HEK293 (cell line): ENCODE measurements at regions not wholly inside any gene's neighbourhood (a gene's known extent, or its start where the extent isn't known, plus 50 kb on each side); places are given as distances from the start of the nearest gene placed in this dataset.

Experiments used
- CTCF ChIA-PET: fragments of 350-600 bp; formaldehyde crosslinking; extraction: SDS; loops from one replicate; lab custom pipeline; 2021; ENCODE audit warnings: antibody characterized with exemption; lab: Yijun Ruan, JAX
- POLR2A ChIA-PET: fragments of 300-600 bp; formaldehyde crosslinking; extraction: SDS; loops from one replicate; lab custom pipeline; 2020; ENCODE audit warnings: antibody characterized with exemption, inconsistent platforms; lab: Yijun Ruan, JAX
- H3K27ac ChIP-seq: fragments of 200-500 bp; sonication (Bioruptor generic); 2 replicates; pipeline ENCODE4 v1.5.1; 2014; ENCODE audit warnings: low read depth, low read length, control low read depth, inconsistent platforms; ENCODE audit errors: extremely low read depth
- H3K36me3 ChIP-seq, 2 experiments: fragments of 200-500 bp in 1 of 2; sonication (Bioruptor generic) in 1 of 2; 1 replicate in 1 of 2; 2 replicates in 1 of 2; pipeline ENCODE4 v1.5.1; 2014 to 2017; ENCODE audit warnings: inconsistent platforms in 2 of 2, low read length in 2 of 2; ENCODE audit not compliant: control insufficient read depth in 2 of 2, insufficient read depth in 1 of 2
- H3K4me1 ChIP-seq: fragments of 200-500 bp; sonication (Bioruptor generic); 2 replicates; pipeline ENCODE4 v1.5.1; 2014; ENCODE audit warnings: mild to moderate bottlenecking, low read length, inconsistent platforms; ENCODE audit not compliant: control insufficient read depth, insufficient read depth
- H3K4me3 ChIP-seq: 2 replicates; pipeline ENCODE4 v1.5.1; 2011; ENCODE audit warnings: low read depth, mild to moderate bottlenecking, control low read depth, low read length, moderate library complexity
- H3K9me3 ChIP-seq: fragments of 200-500 bp; sonication (Bioruptor generic); 2 replicates; pipeline ENCODE4 v1.5.1; 2014; ENCODE audit warnings: low read depth, low read length, inconsistent platforms; ENCODE audit not compliant: control insufficient read depth, insufficient read depth
- AEBP2 ChIP-seq: fragments of 450-650 bp; formaldehyde crosslinking; IDR thresholded peaks from 2 replicates; pipeline ENCODE4 v1.5.1; 2016; ENCODE audit warnings: missing biosample characterization, missing genetic modification characterization, borderline replicate concordance
- INSM2 ChIP-seq: fragments of 450-650 bp; formaldehyde crosslinking; IDR thresholded peaks from 2 replicates; pipeline ENCODE4 v1.5.1; 2016; ENCODE audit warnings: missing biosample characterization, missing genetic modification characterization
- KLF8 ChIP-seq: fragments of 450-650 bp; formaldehyde crosslinking; IDR thresholded peaks from 2 replicates; pipeline ENCODE4 v1.5.1; 2016; ENCODE audit warnings: missing biosample characterization, missing genetic modification characterization
- OSR2 ChIP-seq: fragments of 450-650 bp; formaldehyde crosslinking; IDR thresholded peaks from 2 replicates; pipeline ENCODE4 v1.5.1; 2016; ENCODE audit warnings: missing biosample characterization, missing genetic modification characterization
- PATZ1 ChIP-seq: fragments of 450-650 bp; formaldehyde crosslinking; IDR thresholded peaks from 2 replicates; pipeline ENCODE4 v1.5.1; 2016; ENCODE audit warnings: missing biosample characterization, missing genetic modification characterization
- RBAK ChIP-seq: fragments of 450-650 bp; formaldehyde crosslinking; IDR thresholded peaks from 2 replicates; pipeline ENCODE4 v1.5.1; 2016; ENCODE audit warnings: missing biosample characterization, missing genetic modification characterization
- SCRT1 ChIP-seq: fragments of 450-650 bp; formaldehyde crosslinking; IDR thresholded peaks from 2 replicates; pipeline ENCODE4 v1.5.1; 2016; ENCODE audit warnings: missing biosample characterization, missing genetic modification characterization, borderline replicate concordance
- YY2 ChIP-seq: fragments of 450-650 bp; formaldehyde crosslinking; IDR thresholded peaks from 2 replicates; pipeline ENCODE4 v1.5.1; 2016; ENCODE audit warnings: missing biosample characterization, missing genetic modification characterization
- ZBTB17 ChIP-seq: fragments of 450-650 bp; formaldehyde crosslinking; IDR thresholded peaks from 2 replicates; pipeline ENCODE4 v1.5.1; 2016; ENCODE audit warnings: missing biosample characterization, missing genetic modification characterization
- ZNF175 ChIP-seq: fragments of 450-650 bp; formaldehyde crosslinking; IDR thresholded peaks from 2 replicates; pipeline ENCODE4 v1.5.1; 2016; ENCODE audit warnings: missing biosample characterization, missing genetic modification characterization
- ZNF18 ChIP-seq: fragments of 450-650 bp; formaldehyde crosslinking; IDR thresholded peaks from 2 replicates; pipeline ENCODE4 v1.5.1; 2016; ENCODE audit warnings: missing biosample characterization, missing genetic modification characterization
- ZNF211 ChIP-seq: fragments of 450-650 bp; formaldehyde crosslinking; IDR thresholded peaks from 2 replicates; pipeline ENCODE4 v1.5.1; 2016; ENCODE audit warnings: low read depth, missing biosample characterization, missing genetic modification characterization
- ZNF280C ChIP-seq: fragments of 450-650 bp; formaldehyde crosslinking; IDR thresholded peaks from 2 replicates; pipeline ENCODE4 v1.5.1; 2016; ENCODE audit warnings: missing biosample characterization, missing genetic modification characterization
- ZNF280D ChIP-seq: fragments of 450-650 bp; formaldehyde crosslinking; IDR thresholded peaks from 2 replicates; pipeline ENCODE4 v1.5.1; 2016; ENCODE audit warnings: missing biosample characterization, missing genetic modification characterization
- ZNF292 ChIP-seq: fragments of 450-650 bp; formaldehyde crosslinking; IDR thresholded peaks from 2 replicates; pipeline ENCODE4 v1.5.1; 2016; ENCODE audit warnings: low read depth, missing biosample characterization, missing genetic modification characterization, borderline replicate concordance
- ZNF311 ChIP-seq: fragments of 450-650 bp; formaldehyde crosslinking; IDR thresholded peaks from 2 replicates; pipeline ENCODE4 v1.5.1; 2017; ENCODE audit warnings: missing biosample characterization, missing genetic modification characterization, borderline replicate concordance
- ZNF341 ChIP-seq: fragments of 450-650 bp; formaldehyde crosslinking; IDR thresholded peaks from 2 replicates; pipeline ENCODE4; 2016; ENCODE audit warnings: low read depth, missing biosample characterization, missing genetic modification characterization
- ZNF394 ChIP-seq: fragments of 450-650 bp; formaldehyde crosslinking; IDR thresholded peaks from 2 replicates; pipeline ENCODE4 v1.5.1; 2016; ENCODE audit warnings: missing biosample characterization, missing genetic modification characterization, mild to moderate bottlenecking, moderate library complexity, borderline replicate concordance
- ZNF404 ChIP-seq: fragments of 450-650 bp; formaldehyde crosslinking; IDR thresholded peaks from 2 replicates; pipeline ENCODE4 v1.5.1; 2017; ENCODE audit warnings: missing biosample characterization, missing genetic modification characterization
- ZNF521 ChIP-seq: fragments of 450-650 bp; formaldehyde crosslinking; IDR thresholded peaks from 2 replicates; pipeline ENCODE4 v1.5.1; 2017; ENCODE audit warnings: missing biosample characterization, mild to moderate bottlenecking, missing genetic modification characterization
- ZNF660 ChIP-seq: fragments of 450-650 bp; IDR thresholded peaks from 2 replicates; pipeline ENCODE4 v1.5.1; 2018; ENCODE audit warnings: missing biosample characterization, mild to moderate bottlenecking, missing genetic modification characterization
- ZNF843 ChIP-seq: fragments of 450-650 bp; formaldehyde crosslinking; IDR thresholded peaks from 2 replicates; pipeline ENCODE4 v1.5.1; 2016; ENCODE audit warnings: missing biosample characterization, missing genetic modification characterization
- ZSCAN30 ChIP-seq: fragments of 450-650 bp; IDR thresholded peaks from 2 replicates; pipeline ENCODE4 v1.5.1; 2018; ENCODE audit warnings: missing biosample characterization, mild to moderate bottlenecking, missing genetic modification characterization, moderate library complexity

- TF ChIP-seq ZNF311 (no peak), ZNF660 (no peak), PATZ1 (no peak), ZNF404 (tag by site-specific recombination) (no peak), ZBTB17 (tag by site-specific recombination) (no peak), ZNF280D (no peak)
Measured at GRCh38 chr4:143768007-143768591, 67.6 kb upstream of the FREM3 start (continued).

GRCh38 chr4:143763587-143763986, 63.1 kb upstream of the FREM3 start:
- Histone ChIP-seq H3K9me3 (no peaks in the 10 kb centered on the region), H3K4me3 (no peak overlapping the region), H3K36me3 (no peaks in the 10 kb centered on the region), H3K27ac (no peak overlapping the region), H3K4me1 (no peaks in the 10 kb centered on the region)
- CTCF ChIA-PET = interaction anchor here (0.7 kb wide), 1 partner anchor 11 kb away, joined by 3 read pairs; no protein-coding TSS in a partner anchor
- POLR2A ChIA-PET = no interaction called here
- TF ChIP-seq ZNF175 (tag by site-specific recombination) = no peak
- no peak for TF ChIP-seq ZNF394
- TF ChIP-seq ZNF211 (tag by site-specific recombination) = no peak
- TF ChIP-seq KLF8 (tag by site-specific recombination) = no peak
- no peak for TF ChIP-seq ZNF521 (tag by site-specific recombination)
- no peak for TF ChIP-seq INSM2 (tag by site-specific recombination)
- TF ChIP-seq ZNF292 (tag by site-specific recombination) = no peak
- no peak for TF ChIP-seq ZNF280C (tag by site-specific recombination)
- TF ChIP-seq ZNF341 (tag by site-specific recombination) = no peak
- no peak for TF ChIP-seq RBAK
- TF ChIP-seq ZSCAN30 (tag by site-specific recombination) = no peak
- TF ChIP-seq SCRT1 (tag by site-specific recombination) = no peak
- no peak for TF ChIP-seq YY2 (tag by site-specific recombination)
- no peak for TF ChIP-seq AEBP2 (tag by site-specific recombination)
- TF ChIP-seq OSR2 = no peak
- TF ChIP-seq ZNF311 = no peak
- no peak for TF ChIP-seq ZNF18 (tag by site-specific recombination)
- no peak for TF ChIP-seq ZNF843 (tag by site-specific recombination)
